Vagina (tissue), 2 donors: ENCODE measurements at regions not wholly inside any gene's neighbourhood (a gene's known extent, or its start where the extent isn't known, plus 50 kb on each side); places are given as distances from the start of the nearest gene placed in this dataset.
A peak's percentile ranks its signal among the peaks of the same experiment; 100 is the strongest.

Experiments used
- CTCF ChIP-seq, 3 experiments: fragments of 450-650 bp in 2 of 3; fragments of 200-600 bp in 1 of 3; sonication (generic) in 1 of 3; IDR thresholded peaks; one replicate each; pipeline ENCODE4 v1.5.1; 2017 to 2019; ENCODE audit warnings: antibody characterized with exemption in 3 of 3, mild to moderate bottlenecking in 2 of 3, moderate library complexity in 2 of 3
- POLR2A ChIP-seq, 2 donors: fragments of 450-650 bp; IDR thresholded peaks; one replicate each; pipeline ENCODE4 v1.6.1; 2017; ENCODE audit warnings: antibody characterized with exemption in 2 of 2, mild to moderate bottlenecking in 2 of 2, moderate library complexity in 2 of 2
- POLR2AphosphoS5 ChIP-seq, 2 donors: sonication (generic); formaldehyde crosslinking; IDR thresholded peaks; one replicate each; pipeline ENCODE4 v1.9.0; 2017; ENCODE audit warnings: antibody characterized with exemption in 2 of 2, mild to moderate bottlenecking in 2 of 2, low read depth in 1 of 2; ENCODE audit not compliant: insufficient read depth in 1 of 2

- TF ChIP-seq CTCF (IDR thresholded peaks at IDR 0.05): no peak
- TF ChIP-seq POLR2AphosphoS5 (IDR thresholded peaks at IDR 0.05; ENCODE audit: insufficient read depth in 1 of 2, low read depth in 1 of 2): peak in 1 of 2 donors; percentile 79
- no peak for TF ChIP-seq POLR2A (IDR thresholded peaks at IDR 0.05)
Measured at GRCh38 chr10:78952686-78953085, 116.1 kb upstream of the ZMIZ1 start.
